ENCODE measurements at regions not wholly inside any gene's neighbourhood (a gene's known extent, or its start where the extent isn't known, plus 50 kb on each side); places are given as distances from the start of the nearest gene placed in this dataset.

GRCh38 chr13:89943139-89943538 lies 1404.3 kb upstream of the MIR17HG start (continued):
- no peak for TF ChIP-seq ZBTB33 (IDR thresholded peaks at IDR 0.05)
- TF ChIP-seq EGR1 (IDR thresholded peaks at IDR 0.05; ENCODE audit: low read depth in 2 of 2) = no peak
- TF ChIP-seq RAD21 (IDR thresholded peaks at IDR 0.05) = no peak
- no peak for TF ChIP-seq ATF3 (IDR thresholded peaks at IDR 0.05)

- Histone ChIP-seq H3K27ac (ENCODE audit: low read depth in 1 of 2, low read length in 2 of 2) (no peak overlapping the region), H3K9ac (ENCODE audit: low read depth in 1 of 2, low read length in 2 of 2) (no peak overlapping the region), H3K9me3 (ENCODE audit: control insufficient read depth in 4 of 4, low read length in 3 of 4) (no peaks in the 10 kb centered on the region), H3K36me3 (ENCODE audit: control insufficient read depth in 4 of 4, insufficient read depth in 3 of 4, low read depth in 1 of 4, low read length in 3 of 4) (no peaks in the 10 kb centered on the region), H3K4me3 (ENCODE audit: low read depth in 1 of 3, low read length in 3 of 3) (no peak overlapping the region), H3K4me1 (ENCODE audit: control insufficient read depth in 4 of 4, insufficient read depth in 4 of 4, low read length in 3 of 4) (no peaks in the 10 kb centered on the region), H3K27me3 (ENCODE audit: control insufficient read depth in 4 of 4, insufficient read depth in 4 of 4, low read length in 3 of 4) (no peaks in the 10 kb centered on the region)
- no peak for TF ChIP-seq REST (IDR thresholded peaks at IDR 0.05)
- no peak for TF ChIP-seq RAD21 (IDR thresholded peaks at IDR 0.05)
- no peak for TF ChIP-seq ZBTB33 (IDR thresholded peaks at IDR 0.05)
- no peak for TF ChIP-seq RXRA (IDR thresholded peaks at IDR 0.05)
- no peak for TF ChIP-seq ATF3 (IDR thresholded peaks at IDR 0.05)
- TF ChIP-seq HNF4A (conservative IDR thresholded peaks at IDR 0.05) = no peak
- no peak for TF ChIP-seq HNF4G (IDR thresholded peaks at IDR 0.05)
- no peak for TF ChIP-seq CTCF (IDR thresholded peaks at IDR 0.05; ENCODE audit: low read depth, low read length, missing input control)
- no peak for TF ChIP-seq FOXA1 (IDR thresholded peaks at IDR 0.05)
- TF ChIP-seq FOXA2 (IDR thresholded peaks at IDR 0.05) = no peak
- no peak for TF ChIP-seq YY1 (IDR thresholded peaks at IDR 0.05)
- no peak for TF ChIP-seq TAF1 (conservative IDR thresholded peaks at IDR 0.05)
- TF ChIP-seq SP1 (IDR thresholded peaks at IDR 0.05) = no peak
- no peak for TF ChIP-seq JUND (IDR thresholded peaks at IDR 0.05)
- TF ChIP-seq MAX (IDR thresholded peaks at IDR 0.05) = no peak
- TF ChIP-seq NR2F2 (IDR thresholded peaks at IDR 0.05) = no peak
- TF ChIP-seq EGR1 (IDR thresholded peaks at IDR 0.05; ENCODE audit: low read depth in 2 of 2) = no peak
- no peak for DNase-seq (ENCODE audit: low spot score)
These were observed 1397.3 kb upstream of the MIR17HG start for GRCh38 chr13:89950225-89950624.

All from liver (tissue), 7 donors.